GM23338 (cell line): ENCODE measurements at regions not wholly inside any gene's neighbourhood (a gene's known extent, or its start where the extent isn't known, plus 50 kb on each side); places are given as distances from the start of the nearest gene placed in this dataset.

Experiments
- ATAC-seq: fragments of 200-7000 bp; cut with Tn5 transposase; 3 replicates; pipeline ENCODE4 v1.9.1; 2020
- DNase-seq: peaks from one replicate; pipeline ENCODE4 v3.0.0-alpha.2; 2015; ENCODE audit warnings: low spot score
- H2AFZ ChIP-seq: fragments of 200-600 bp; sonication (generic); 2 replicates; pipeline ENCODE4 v1.8.0; 2016; ENCODE audit warnings: antibody characterized with exemption, mild to moderate bottlenecking, moderate library complexity
- H3F3A ChIP-seq: fragments of 200-600 bp; sonication (generic); replicated peaks from 2 replicates; pipeline ENCODE4 v1.8.0; 2017; ENCODE audit warnings: antibody characterized with exemption, mixed run types, low read depth
- H3K27ac ChIP-seq: fragments of 200-600 bp; sonication (generic); 2 replicates; pipeline ENCODE4 v1.6.1; 2016; ENCODE audit warnings: low read depth
- H3K27me3 ChIP-seq: fragments of 200-600 bp; sonication (generic); 2 replicates; pipeline ENCODE4 v1.8.0; 2016; ENCODE audit warnings: mild to moderate bottlenecking, mixed run types, moderate library complexity; ENCODE audit not compliant: insufficient read depth
- H3K36me3 ChIP-seq: fragments of 200-600 bp; sonication (generic); 2 replicates; pipeline ENCODE4 v1.8.0; 2016; ENCODE audit warnings: mild to moderate bottlenecking; ENCODE audit not compliant: insufficient read depth
- H3K4me1 ChIP-seq: fragments of 200-600 bp; sonication (generic); 2 replicates; pipeline ENCODE4 v1.8.0; 2016; ENCODE audit warnings: mild to moderate bottlenecking, moderate library complexity; ENCODE audit not compliant: insufficient read depth
- H3K4me2 ChIP-seq: fragments of 200-600 bp; sonication (generic); 2 replicates; pipeline ENCODE4 v1.7.1; 2017; ENCODE audit warnings: mixed run types
- H3K4me3 ChIP-seq: fragments of 200-600 bp; sonication (generic); 2 replicates; pipeline ENCODE4 v1.6.1; 2016; ENCODE audit warnings: mixed run types
- H3K79me2 ChIP-seq: fragments of 200-600 bp; sonication (generic); replicated peaks from 2 replicates; pipeline ENCODE4 v1.8.0; 2017; ENCODE audit warnings: mild to moderate bottlenecking; ENCODE audit not compliant: insufficient read depth
- H3K9me2 ChIP-seq: fragments of 200-600 bp; sonication (generic); 2 replicates; pipeline ENCODE4 v1.8.0; 2017; ENCODE audit not compliant: insufficient read depth
- H4K20me1 ChIP-seq: fragments of 200-600 bp; sonication (generic); replicated peaks from 2 replicates; pipeline ENCODE4 v1.8.0; 2017; ENCODE audit warnings: mild to moderate bottlenecking; ENCODE audit not compliant: insufficient read depth
- H3K27ac Mint-ChIP-seq: 2 replicates; pipeline ENCODE4 v1.8.0; 2020; ENCODE audit warnings: inconsistent platforms, mild to moderate bottlenecking, moderate library complexity, mixed read lengths
- H3K27me3 Mint-ChIP-seq: 3 replicates; pipeline ENCODE4 v1.8.0; 2022; ENCODE audit warnings: low read depth, mild to moderate bottlenecking, moderate library complexity, mixed read lengths, inconsistent platforms; ENCODE audit not compliant: insufficient read depth, poor library complexity
- H3K36me3 Mint-ChIP-seq: 3 replicates; pipeline ENCODE4 v1.8.0; 2021; ENCODE audit warnings: low read depth, mild to moderate bottlenecking, inconsistent platforms, moderate library complexity, mixed read lengths
- H3K4me1 Mint-ChIP-seq: 3 replicates; pipeline ENCODE4 v1.8.0; 2020; ENCODE audit warnings: mild to moderate bottlenecking, inconsistent platforms, mixed read lengths
- H3K4me3 Mint-ChIP-seq: 3 replicates; pipeline ENCODE4 v1.8.0; 2021; ENCODE audit warnings: moderate library complexity, mild to moderate bottlenecking, inconsistent platforms, mixed read lengths
- H3K9me3 Mint-ChIP-seq: 3 replicates; pipeline ENCODE4 v1.8.0; 2020; ENCODE audit warnings: moderate library complexity, mild to moderate bottlenecking, inconsistent platforms, mixed read lengths
- CREB1 ChIP-seq: fragments of 250-450 bp; sonication (Bioruptor Pico); IDR thresholded peaks from 2 replicates; pipeline ENCODE4 v1.5.0; 2020; ENCODE audit warnings: low read depth, mild to moderate bottlenecking, moderate library complexity
- EZH2 ChIP-seq: fragments of 200-600 bp; sonication (generic); IDR thresholded peaks from one replicate; pipeline ENCODE4 v1.8.0; 2017; ENCODE audit warnings: antibody characterized with exemption, mild to moderate bottlenecking, low read depth; ENCODE audit not compliant: unreplicated experiment
- EZH2phosphoT487 ChIP-seq: fragments of 200-600 bp; sonication (generic); IDR thresholded peaks from one replicate; pipeline ENCODE4 v1.8.1; 2018; ENCODE audit warnings: antibody characterized with exemption; ENCODE audit not compliant: unreplicated experiment
- JUNB ChIP-seq: IDR thresholded peaks from one replicate; pipeline ENCODE4 v1.6.1; 2016; ENCODE audit warnings: antibody characterized with exemption; ENCODE audit not compliant: unreplicated experiment
- NANOG ChIP-seq: IDR thresholded peaks from 2 replicates; pipeline ENCODE4 v1.6.1; 2016; ENCODE audit warnings: antibody characterized with exemption, borderline replicate concordance
- POLR2AphosphoS5 ChIP-seq: IDR thresholded peaks from 2 replicates; pipeline ENCODE4 v1.6.1; 2016; ENCODE audit warnings: antibody characterized with exemption, low read depth
- STAT1 ChIP-seq: IDR thresholded peaks from one replicate; pipeline ENCODE4 v1.6.1; 2016; ENCODE audit warnings: antibody characterized with exemption; ENCODE audit not compliant: unreplicated experiment
- ZNF114 ChIP-seq: fragments of 250-450 bp; sonication (Bioruptor Pico); IDR thresholded peaks from 2 replicates; pipeline ENCODE4 v1.5.0; 2020; ENCODE audit warnings: mild to moderate bottlenecking, moderate library complexity
- ZNF331 ChIP-seq: fragments of 250-450 bp; sonication (Bioruptor Pico); IDR thresholded peaks from 2 replicates; pipeline ENCODE4 v1.5.0; 2020; ENCODE audit warnings: low read depth, mild to moderate bottlenecking, moderate library complexity
- TF ChIP-seq, protein P1 (sequence below): IDR thresholded peaks from one replicate; pipeline ENCODE4 v1.6.1; 2018; ENCODE audit warnings: antibody characterized with exemption; ENCODE audit not compliant: unreplicated experiment
- TF ChIP-seq, protein P2 (sequence below): IDR thresholded peaks from 2 replicates; pipeline ENCODE4 v1.6.1; 2016; ENCODE audit warnings: antibody characterized with exemption
- TF ChIP-seq, protein P3 (sequence below), 2 experiments: fragments of 200-600 bp in 1 of 2; sonication (generic) in 1 of 2; conservative IDR thresholded peaks; 2 replicates each; pipeline versions ENCODE4 v1.5.1 to v1.6.1; 2016 to 2017; ENCODE audit warnings: antibody characterized with exemption in 2 of 2, low read depth in 2 of 2, mild to moderate bottlenecking in 2 of 2, moderate library complexity in 1 of 2
- TF ChIP-seq, protein P4 (sequence below): fragments of 250-450 bp; sonication (Bioruptor Pico); IDR thresholded peaks from 2 replicates; pipeline ENCODE4 v1.5.0; 2020; ENCODE audit warnings: mild to moderate bottlenecking, moderate library complexity

DNA sequence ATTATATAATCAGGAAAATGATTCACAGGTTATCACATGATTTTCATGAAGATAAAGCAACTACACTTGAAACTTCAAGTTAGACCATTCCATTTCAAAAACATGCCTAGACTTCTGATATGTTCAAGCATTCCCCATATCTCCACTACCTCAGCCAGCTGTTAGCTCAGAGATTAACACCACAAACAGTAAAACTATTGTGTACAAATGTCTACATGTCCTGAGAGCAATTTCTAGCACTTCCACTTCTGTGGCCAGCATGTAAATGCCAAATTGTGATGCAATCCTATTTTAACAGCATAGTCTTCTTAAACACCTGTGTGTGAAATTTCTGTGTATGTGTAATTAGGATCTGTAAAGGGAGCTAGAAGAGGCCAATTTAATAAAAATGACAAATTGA is 1271.3 kb downstream of the CDY2B start:
- no peaks in the 10 kb centered on the region for H3K9me3 Mint-ChIP-seq
- H4K20me1 ChIP-seq: no peaks in the 10 kb centered on the region
- H3K9me2 ChIP-seq: no peaks in the 10 kb centered on the region
- H3K79me2 ChIP-seq: no peaks in the 10 kb centered on the region
- H3K4me1 ChIP-seq: no peaks in the 10 kb centered on the region
- no peak for ATAC-seq
- H3K27me3 ChIP-seq: no peaks in the 10 kb centered on the region
- peaks cover 2% of the 10 kb centered on the region for H3K27me3 Mint-ChIP-seq
- no peak for TF ChIP-seq POLR2AphosphoS5
- TF ChIP-seq, protein P1, sequence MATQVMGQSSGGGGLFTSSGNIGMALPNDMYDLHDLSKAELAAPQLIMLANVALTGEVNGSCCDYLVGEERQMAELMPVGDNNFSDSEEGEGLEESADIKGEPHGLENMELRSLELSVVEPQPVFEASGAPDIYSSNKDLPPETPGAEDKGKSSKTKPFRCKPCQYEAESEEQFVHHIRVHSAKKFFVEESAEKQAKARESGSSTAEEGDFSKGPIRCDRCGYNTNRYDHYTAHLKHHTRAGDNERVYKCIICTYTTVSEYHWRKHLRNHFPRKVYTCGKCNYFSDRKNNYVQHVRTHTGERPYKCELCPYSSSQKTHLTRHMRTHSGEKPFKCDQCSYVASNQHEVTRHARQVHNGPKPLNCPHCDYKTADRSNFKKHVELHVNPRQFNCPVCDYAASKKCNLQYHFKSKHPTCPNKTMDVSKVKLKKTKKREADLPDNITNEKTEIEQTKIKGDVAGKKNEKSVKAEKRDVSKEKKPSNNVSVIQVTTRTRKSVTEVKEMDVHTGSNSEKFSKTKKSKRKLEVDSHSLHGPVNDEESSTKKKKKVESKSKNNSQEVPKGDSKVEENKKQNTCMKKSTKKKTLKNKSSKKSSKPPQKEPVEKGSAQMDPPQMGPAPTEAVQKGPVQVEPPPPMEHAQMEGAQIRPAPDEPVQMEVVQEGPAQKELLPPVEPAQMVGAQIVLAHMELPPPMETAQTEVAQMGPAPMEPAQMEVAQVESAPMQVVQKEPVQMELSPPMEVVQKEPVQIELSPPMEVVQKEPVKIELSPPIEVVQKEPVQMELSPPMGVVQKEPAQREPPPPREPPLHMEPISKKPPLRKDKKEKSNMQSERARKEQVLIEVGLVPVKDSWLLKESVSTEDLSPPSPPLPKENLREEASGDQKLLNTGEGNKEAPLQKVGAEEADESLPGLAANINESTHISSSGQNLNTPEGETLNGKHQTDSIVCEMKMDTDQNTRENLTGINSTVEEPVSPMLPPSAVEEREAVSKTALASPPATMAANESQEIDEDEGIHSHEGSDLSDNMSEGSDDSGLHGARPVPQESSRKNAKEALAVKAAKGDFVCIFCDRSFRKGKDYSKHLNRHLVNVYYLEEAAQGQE: no peak
- TF ChIP-seq, protein P2, sequence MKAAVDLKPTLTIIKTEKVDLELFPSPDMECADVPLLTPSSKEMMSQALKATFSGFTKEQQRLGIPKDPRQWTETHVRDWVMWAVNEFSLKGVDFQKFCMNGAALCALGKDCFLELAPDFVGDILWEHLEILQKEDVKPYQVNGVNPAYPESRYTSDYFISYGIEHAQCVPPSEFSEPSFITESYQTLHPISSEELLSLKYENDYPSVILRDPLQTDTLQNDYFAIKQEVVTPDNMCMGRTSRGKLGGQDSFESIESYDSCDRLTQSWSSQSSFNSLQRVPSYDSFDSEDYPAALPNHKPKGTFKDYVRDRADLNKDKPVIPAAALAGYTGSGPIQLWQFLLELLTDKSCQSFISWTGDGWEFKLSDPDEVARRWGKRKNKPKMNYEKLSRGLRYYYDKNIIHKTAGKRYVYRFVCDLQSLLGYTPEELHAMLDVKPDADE: no peak
- no peak for TF ChIP-seq JUNB
- no peak for TF ChIP-seq NANOG
- TF ChIP-seq STAT1: no peak
- TF ChIP-seq EZH2phosphoT487: no peak
- TF ChIP-seq, protein P3, sequence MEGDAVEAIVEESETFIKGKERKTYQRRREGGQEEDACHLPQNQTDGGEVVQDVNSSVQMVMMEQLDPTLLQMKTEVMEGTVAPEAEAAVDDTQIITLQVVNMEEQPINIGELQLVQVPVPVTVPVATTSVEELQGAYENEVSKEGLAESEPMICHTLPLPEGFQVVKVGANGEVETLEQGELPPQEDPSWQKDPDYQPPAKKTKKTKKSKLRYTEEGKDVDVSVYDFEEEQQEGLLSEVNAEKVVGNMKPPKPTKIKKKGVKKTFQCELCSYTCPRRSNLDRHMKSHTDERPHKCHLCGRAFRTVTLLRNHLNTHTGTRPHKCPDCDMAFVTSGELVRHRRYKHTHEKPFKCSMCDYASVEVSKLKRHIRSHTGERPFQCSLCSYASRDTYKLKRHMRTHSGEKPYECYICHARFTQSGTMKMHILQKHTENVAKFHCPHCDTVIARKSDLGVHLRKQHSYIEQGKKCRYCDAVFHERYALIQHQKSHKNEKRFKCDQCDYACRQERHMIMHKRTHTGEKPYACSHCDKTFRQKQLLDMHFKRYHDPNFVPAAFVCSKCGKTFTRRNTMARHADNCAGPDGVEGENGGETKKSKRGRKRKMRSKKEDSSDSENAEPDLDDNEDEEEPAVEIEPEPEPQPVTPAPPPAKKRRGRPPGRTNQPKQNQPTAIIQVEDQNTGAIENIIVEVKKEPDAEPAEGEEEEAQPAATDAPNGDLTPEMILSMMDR (conservative IDR thresholded peaks at IDR 0.05; ENCODE audit: low read depth in 2 of 2): no peak
- no peak for TF ChIP-seq CREB1 (CRISPR knock-in tag)
- no peak for TF ChIP-seq ZNF114 (CRISPR knock-in tag)
- no peak for TF ChIP-seq ZNF331 (CRISPR knock-in tag)
- TF ChIP-seq, protein P4, sequence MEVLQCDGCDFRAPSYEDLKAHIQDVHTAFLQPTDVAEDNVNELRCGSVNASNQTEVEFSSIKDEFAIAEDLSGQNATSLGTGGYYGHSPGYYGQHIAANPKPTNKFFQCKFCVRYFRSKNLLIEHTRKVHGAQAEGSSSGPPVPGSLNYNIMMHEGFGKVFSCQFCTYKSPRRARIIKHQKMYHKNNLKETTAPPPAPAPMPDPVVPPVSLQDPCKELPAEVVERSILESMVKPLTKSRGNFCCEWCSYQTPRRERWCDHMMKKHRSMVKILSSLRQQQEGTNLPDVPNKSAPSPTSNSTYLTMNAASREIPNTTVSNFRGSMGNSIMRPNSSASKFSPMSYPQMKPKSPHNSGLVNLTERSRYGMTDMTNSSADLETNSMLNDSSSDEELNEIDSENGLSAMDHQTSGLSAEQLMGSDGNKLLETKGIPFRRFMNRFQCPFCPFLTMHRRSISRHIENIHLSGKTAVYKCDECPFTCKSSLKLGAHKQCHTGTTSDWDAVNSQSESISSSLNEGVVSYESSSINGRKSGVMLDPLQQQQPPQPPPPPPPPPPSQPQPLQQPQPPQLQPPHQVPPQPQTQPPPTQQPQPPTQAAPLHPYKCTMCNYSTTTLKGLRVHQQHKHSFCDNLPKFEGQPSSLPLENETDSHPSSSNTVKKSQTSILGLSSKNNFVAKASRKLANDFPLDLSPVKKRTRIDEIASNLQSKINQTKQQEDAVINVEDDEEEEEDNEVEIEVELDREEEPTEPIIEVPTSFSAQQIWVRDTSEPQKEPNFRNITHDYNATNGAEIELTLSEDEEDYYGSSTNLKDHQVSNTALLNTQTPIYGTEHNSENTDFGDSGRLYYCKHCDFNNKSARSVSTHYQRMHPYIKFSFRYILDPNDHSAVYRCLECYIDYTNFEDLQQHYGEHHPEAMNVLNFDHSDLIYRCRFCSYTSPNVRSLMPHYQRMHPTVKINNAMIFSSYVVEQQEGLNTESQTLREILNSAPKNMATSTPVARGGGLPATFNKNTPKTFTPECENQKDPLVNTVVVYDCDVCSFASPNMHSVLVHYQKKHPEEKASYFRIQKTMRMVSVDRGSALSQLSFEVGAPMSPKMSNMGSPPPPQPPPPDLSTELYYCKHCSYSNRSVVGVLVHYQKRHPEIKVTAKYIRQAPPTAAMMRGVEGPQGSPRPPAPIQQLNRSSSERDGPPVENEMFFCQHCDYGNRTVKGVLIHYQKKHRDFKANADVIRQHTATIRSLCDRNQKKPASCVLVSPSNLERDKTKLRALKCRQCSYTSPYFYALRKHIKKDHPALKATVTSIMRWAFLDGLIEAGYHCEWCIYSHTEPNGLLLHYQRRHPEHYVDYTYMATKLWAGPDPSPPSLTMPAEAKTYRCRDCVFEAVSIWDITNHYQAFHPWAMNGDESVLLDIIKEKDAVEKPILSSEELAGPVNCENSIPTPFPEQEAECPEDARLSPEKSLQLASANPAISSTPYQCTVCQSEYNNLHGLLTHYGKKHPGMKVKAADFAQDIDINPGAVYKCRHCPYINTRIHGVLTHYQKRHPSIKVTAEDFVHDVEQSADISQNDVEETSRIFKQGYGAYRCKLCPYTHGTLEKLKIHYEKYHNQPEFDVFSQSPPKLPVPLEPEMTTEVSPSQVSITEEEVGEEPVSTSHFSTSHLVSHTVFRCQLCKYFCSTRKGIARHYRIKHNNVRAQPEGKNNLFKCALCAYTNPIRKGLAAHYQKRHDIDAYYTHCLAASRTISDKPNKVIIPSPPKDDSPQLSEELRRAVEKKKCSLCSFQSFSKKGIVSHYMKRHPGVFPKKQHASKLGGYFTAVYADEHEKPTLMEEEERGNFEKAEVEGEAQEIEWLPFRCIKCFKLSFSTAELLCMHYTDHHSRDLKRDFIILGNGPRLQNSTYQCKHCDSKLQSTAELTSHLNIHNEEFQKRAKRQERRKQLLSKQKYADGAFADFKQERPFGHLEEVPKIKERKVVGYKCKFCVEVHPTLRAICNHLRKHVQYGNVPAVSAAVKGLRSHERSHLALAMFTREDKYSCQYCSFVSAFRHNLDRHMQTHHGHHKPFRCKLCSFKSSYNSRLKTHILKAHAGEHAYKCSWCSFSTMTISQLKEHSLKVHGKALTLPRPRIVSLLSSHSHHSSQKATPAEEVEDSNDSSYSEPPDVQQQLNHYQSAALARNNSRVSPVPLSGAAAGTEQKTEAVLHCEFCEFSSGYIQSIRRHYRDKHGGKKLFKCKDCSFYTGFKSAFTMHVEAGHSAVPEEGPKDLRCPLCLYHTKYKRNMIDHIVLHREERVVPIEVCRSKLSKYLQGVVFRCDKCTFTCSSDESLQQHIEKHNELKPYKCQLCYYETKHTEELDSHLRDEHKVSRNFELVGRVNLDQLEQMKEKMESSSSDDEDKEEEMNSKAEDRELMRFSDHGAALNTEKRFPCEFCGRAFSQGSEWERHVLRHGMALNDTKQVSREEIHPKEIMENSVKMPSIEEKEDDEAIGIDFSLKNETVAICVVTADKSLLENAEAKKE (CRISPR knock-in tag): no peak
- no peak for TF ChIP-seq EZH2
- no peak overlapping the region for H3K4me3 Mint-ChIP-seq
- H3F3A ChIP-seq: no peaks in the 10 kb centered on the region
- H3K36me3 ChIP-seq: no peaks in the 10 kb centered on the region
- no peak for DNase-seq
- no peak overlapping the region for H3K27ac ChIP-seq
- H3K4me1 Mint-ChIP-seq: peaks cover 5% of the 10 kb centered on the region; the same call in 1 of the 3 replicates
- no peak overlapping the region for H2AFZ ChIP-seq
- no peak overlapping the region for H3K4me2 ChIP-seq
- no peak overlapping the region for H3K27ac Mint-ChIP-seq
- no peak overlapping the region for H3K4me3 ChIP-seq
- no peaks in the 10 kb centered on the region for H3K36me3 Mint-ChIP-seq
